H1 (cell line): ENCODE measurements at regions not wholly inside any gene's neighbourhood (a gene's known extent, or its start where the extent isn't known, plus 50 kb on each side); places are given as distances from the start of the nearest gene placed in this dataset.

Source experiments
- TAF1 ChIP-seq: IDR thresholded peaks from 2 replicates; pipeline ENCODE4 v1.6.1; 2011; ENCODE audit warnings: mild to moderate bottlenecking, low read depth, low read length
- TF ChIP-seq, protein P1 (sequence below): fragments of 300-600 bp; sonication (generic); IDR thresholded peaks from 2 replicates; pipeline ENCODE4 v1.7.1; 2012; ENCODE audit warnings: low read length, moderate library complexity, mild to moderate bottlenecking, inconsistent platforms; ENCODE audit not compliant: insufficient replicate concordance

DNA sequence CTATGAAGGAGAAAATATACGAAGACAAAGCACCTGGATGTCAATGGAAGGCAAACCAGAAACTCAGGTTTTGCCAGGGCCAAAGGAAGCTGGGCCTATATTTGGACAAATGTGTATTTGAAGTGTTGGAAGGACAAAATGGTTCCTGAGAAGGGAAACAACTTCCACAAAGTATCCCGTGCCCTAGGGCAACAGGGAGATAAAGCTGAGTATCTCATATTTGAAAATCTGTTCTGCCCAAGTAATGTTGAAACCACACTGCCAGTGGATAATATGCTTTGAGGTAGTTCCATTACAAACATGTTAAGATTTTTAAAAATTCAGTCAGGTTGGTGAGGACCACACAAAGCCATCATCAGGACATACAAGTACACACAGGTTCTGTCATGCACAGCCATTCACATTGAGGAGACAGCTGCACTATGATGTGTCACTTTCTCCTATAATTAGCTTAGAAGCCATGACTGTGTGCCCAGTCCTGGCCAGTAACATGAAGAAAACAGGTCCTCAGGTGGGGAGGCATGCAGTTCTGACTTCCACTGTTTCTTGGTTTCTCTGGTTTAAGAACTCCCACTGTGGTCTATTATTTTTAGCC lies 116.4 kb downstream of the PWWP3B start (continued):
- TF ChIP-seq, protein P1, sequence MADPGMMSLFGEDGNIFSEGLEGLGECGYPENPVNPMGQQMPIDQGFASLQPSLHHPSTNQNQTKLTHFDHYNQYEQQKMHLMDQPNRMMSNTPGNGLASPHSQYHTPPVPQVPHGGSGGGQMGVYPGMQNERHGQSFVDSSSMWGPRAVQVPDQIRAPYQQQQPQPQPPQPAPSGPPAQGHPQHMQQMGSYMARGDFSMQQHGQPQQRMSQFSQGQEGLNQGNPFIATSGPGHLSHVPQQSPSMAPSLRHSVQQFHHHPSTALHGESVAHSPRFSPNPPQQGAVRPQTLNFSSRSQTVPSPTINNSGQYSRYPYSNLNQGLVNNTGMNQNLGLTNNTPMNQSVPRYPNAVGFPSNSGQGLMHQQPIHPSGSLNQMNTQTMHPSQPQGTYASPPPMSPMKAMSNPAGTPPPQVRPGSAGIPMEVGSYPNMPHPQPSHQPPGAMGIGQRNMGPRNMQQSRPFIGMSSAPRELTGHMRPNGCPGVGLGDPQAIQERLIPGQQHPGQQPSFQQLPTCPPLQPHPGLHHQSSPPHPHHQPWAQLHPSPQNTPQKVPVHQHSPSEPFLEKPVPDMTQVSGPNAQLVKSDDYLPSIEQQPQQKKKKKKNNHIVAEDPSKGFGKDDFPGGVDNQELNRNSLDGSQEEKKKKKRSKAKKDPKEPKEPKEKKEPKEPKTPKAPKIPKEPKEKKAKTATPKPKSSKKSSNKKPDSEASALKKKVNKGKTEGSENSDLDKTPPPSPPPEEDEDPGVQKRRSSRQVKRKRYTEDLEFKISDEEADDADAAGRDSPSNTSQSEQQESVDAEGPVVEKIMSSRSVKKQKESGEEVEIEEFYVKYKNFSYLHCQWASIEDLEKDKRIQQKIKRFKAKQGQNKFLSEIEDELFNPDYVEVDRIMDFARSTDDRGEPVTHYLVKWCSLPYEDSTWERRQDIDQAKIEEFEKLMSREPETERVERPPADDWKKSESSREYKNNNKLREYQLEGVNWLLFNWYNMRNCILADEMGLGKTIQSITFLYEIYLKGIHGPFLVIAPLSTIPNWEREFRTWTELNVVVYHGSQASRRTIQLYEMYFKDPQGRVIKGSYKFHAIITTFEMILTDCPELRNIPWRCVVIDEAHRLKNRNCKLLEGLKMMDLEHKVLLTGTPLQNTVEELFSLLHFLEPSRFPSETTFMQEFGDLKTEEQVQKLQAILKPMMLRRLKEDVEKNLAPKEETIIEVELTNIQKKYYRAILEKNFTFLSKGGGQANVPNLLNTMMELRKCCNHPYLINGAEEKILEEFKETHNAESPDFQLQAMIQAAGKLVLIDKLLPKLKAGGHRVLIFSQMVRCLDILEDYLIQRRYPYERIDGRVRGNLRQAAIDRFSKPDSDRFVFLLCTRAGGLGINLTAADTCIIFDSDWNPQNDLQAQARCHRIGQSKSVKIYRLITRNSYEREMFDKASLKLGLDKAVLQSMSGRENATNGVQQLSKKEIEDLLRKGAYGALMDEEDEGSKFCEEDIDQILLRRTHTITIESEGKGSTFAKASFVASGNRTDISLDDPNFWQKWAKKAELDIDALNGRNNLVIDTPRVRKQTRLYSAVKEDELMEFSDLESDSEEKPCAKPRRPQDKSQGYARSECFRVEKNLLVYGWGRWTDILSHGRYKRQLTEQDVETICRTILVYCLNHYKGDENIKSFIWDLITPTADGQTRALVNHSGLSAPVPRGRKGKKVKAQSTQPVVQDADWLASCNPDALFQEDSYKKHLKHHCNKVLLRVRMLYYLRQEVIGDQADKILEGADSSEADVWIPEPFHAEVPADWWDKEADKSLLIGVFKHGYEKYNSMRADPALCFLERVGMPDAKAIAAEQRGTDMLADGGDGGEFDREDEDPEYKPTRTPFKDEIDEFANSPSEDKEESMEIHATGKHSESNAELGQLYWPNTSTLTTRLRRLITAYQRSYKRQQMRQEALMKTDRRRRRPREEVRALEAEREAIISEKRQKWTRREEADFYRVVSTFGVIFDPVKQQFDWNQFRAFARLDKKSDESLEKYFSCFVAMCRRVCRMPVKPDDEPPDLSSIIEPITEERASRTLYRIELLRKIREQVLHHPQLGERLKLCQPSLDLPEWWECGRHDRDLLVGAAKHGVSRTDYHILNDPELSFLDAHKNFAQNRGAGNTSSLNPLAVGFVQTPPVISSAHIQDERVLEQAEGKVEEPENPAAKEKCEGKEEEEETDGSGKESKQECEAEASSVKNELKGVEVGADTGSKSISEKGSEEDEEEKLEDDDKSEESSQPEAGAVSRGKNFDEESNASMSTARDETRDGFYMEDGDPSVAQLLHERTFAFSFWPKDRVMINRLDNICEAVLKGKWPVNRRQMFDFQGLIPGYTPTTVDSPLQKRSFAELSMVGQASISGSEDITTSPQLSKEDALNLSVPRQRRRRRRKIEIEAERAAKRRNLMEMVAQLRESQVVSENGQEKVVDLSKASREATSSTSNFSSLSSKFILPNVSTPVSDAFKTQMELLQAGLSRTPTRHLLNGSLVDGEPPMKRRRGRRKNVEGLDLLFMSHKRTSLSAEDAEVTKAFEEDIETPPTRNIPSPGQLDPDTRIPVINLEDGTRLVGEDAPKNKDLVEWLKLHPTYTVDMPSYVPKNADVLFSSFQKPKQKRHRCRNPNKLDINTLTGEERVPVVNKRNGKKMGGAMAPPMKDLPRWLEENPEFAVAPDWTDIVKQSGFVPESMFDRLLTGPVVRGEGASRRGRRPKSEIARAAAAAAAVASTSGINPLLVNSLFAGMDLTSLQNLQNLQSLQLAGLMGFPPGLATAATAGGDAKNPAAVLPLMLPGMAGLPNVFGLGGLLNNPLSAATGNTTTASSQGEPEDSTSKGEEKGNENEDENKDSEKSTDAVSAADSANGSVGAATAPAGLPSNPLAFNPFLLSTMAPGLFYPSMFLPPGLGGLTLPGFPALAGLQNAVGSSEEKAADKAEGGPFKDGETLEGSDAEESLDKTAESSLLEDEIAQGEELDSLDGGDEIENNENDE, result no peak
- no peak for TF ChIP-seq TAF1
